NCI-H1092 (cell line): ENCODE measurements at regions not wholly inside any gene's neighbourhood (a gene's known extent, or its start where the extent isn't known, plus 50 kb on each side); places are given as distances from the start of the nearest gene placed in this dataset.

Experiments
- DNase-seq: peaks from one replicate; lab custom pipeline; 2025; lab: John Stamatoyannopoulos, UW

- DNase-seq, result peak; percentile 46
Measured at GRCh38 chr10:83871187-83872081, 267.9 kb upstream of the GHITM start.

- no peak for DNase-seq
Measured at GRCh38 chr10:83880252-83880791, 259.0 kb upstream of the GHITM start.

- DNase-seq, result peak; percentile 44
Measured at GRCh38 chr10:83881661-83882060, 257.6 kb upstream of the GHITM start.

GRCh38 chr10:83886871-83887270 lies 252.4 kb upstream of the GHITM start:
- DNase-seq, result peak; percentile 31

GRCh38 chr10:83892737-83893136 lies 246.6 kb upstream of the GHITM start:
- DNase-seq, result no peak

- DNase-seq, result no peak
Measured at GRCh38 chr10:83896219-83896618, 243.1 kb upstream of the GHITM start.

GRCh38 chr10:83897626-83898025 lies 241.7 kb upstream of the GHITM start:
- DNase-seq, result no peak

- no peak for DNase-seq
Measured at GRCh38 chr10:83908506-83908905, 230.8 kb upstream of the GHITM start.

GRCh38 chr10:83909001-83909400 lies 230.3 kb upstream of the GHITM start:
- no peak for DNase-seq

GRCh38 chr10:83915801-83916200 lies 223.5 kb upstream of the GHITM start:
- no peak for DNase-seq

GRCh38 chr10:83917537-83918506 lies 221.5 kb upstream of the GHITM start:
- DNase-seq, result no peak

- no peak for DNase-seq
Measured at GRCh38 chr10:83919187-83919586, 220.1 kb upstream of the GHITM start.

- no peak for DNase-seq
Measured at GRCh38 chr10:83921984-83922860, 217.1 kb upstream of the GHITM start.

- DNase-seq, result no peak
Measured at GRCh38 chr10:83925133-83925532, 214.2 kb upstream of the GHITM start.

GRCh38 chr10:83926606-83927005 lies 212.7 kb upstream of the GHITM start:
- no peak for DNase-seq

- no peak for DNase-seq
Measured at GRCh38 chr10:83927166-83927565, 212.1 kb upstream of the GHITM start.

GRCh38 chr10:83929399-83929798 lies 209.9 kb upstream of the GHITM start:
- DNase-seq, result no peak

- no peak for DNase-seq
Measured at GRCh38 chr10:83931669-83932068, 207.6 kb upstream of the GHITM start.

- DNase-seq, result no peak
Measured at GRCh38 chr10:83932245-83932644, 207.1 kb upstream of the GHITM start.

GRCh38 chr10:83934062-83934461 lies 205.2 kb upstream of the GHITM start:
- no peak for DNase-seq

- DNase-seq, result no peak
Measured at GRCh38 chr10:83934641-83935338, 204.5 kb upstream of the GHITM start.
